Vagina (tissue), 2 donors: ENCODE measurements at regions not wholly inside any gene's neighbourhood (a gene's known extent, or its start where the extent isn't known, plus 50 kb on each side); places are given as distances from the start of the nearest gene placed in this dataset.
A peak's percentile ranks its signal among the peaks of the same experiment; 100 is the strongest.

Experiments used
- DNase-seq, 2 donors: peaks; one replicate each; pipeline ENCODE4 v3.0.0-alpha.2; 2017; ENCODE audit errors: extremely low spot score in 2 of 2
- H3K27ac ChIP-seq: fragments of 200-600 bp; sonication (generic); one replicate; pipeline ENCODE4 v1.5.1; 2019
- H3K27me3 ChIP-seq: fragments of 200-600 bp; sonication (generic); one replicate; pipeline ENCODE4 v1.5.1; 2019
- H3K36me3 ChIP-seq, 2 donors: fragments of 200-600 bp; sonication (generic); one replicate each; pipeline ENCODE4 v1.5.1; 2017 to 2019
- H3K4me1 ChIP-seq: fragments of 200-600 bp; sonication (generic); one replicate; pipeline ENCODE4 v1.5.1; 2019
- H3K4me3 ChIP-seq, 2 donors: fragments of 200-600 bp; sonication (generic); 1 replicate in 1 of 2; 2 replicates in 1 of 2; pipeline ENCODE4 v1.5.1; 2016 to 2019
- H3K9me3 ChIP-seq: fragments of 200-600 bp; sonication (generic); one replicate; pipeline ENCODE4 v1.5.1; 2019
- CTCF ChIP-seq, 3 experiments: fragments of 450-650 bp in 2 of 3; fragments of 200-600 bp in 1 of 3; sonication (generic) in 1 of 3; IDR thresholded peaks; one replicate each; pipeline ENCODE4 v1.5.1; 2017 to 2019; ENCODE audit warnings: antibody characterized with exemption in 3 of 3, mild to moderate bottlenecking in 2 of 3, moderate library complexity in 2 of 3
- POLR2A ChIP-seq, 2 donors: fragments of 450-650 bp; IDR thresholded peaks; one replicate each; pipeline ENCODE4 v1.6.1; 2017; ENCODE audit warnings: antibody characterized with exemption in 2 of 2, mild to moderate bottlenecking in 2 of 2, moderate library complexity in 2 of 2
- POLR2AphosphoS5 ChIP-seq, 2 donors: sonication (generic); formaldehyde crosslinking; IDR thresholded peaks; one replicate each; pipeline ENCODE4 v1.9.0; 2017; ENCODE audit warnings: antibody characterized with exemption in 2 of 2, mild to moderate bottlenecking in 2 of 2, low read depth in 1 of 2; ENCODE audit not compliant: insufficient read depth in 1 of 2
- intact Hi-C: fragments of 100-400 bp; cut with DNase I; formaldehyde crosslinking; loops from one replicate; pipeline ENCODE4 v1.15.1; 2023

GRCh38 chr7:42858570-42858969 lies 53.3 kb downstream of the C7orf25 start:
- H3K4me1 ChIP-seq, result no peaks in the 10 kb centered on the region

GRCh38 chr7:42856605-42856987 lies 55.3 kb downstream of the C7orf25 start:
- no peaks in the 10 kb centered on the region for H3K27me3 ChIP-seq
- intact Hi-C loops, result no loop called here

More at GRCh38 chr7:42858570-42858969, 53.3 kb downstream of the C7orf25 start:
- Histone ChIP-seq H3K27me3 (no peaks in the 10 kb centered on the region), H3K9me3 (no peaks in the 10 kb centered on the region), H3K27ac (no peak overlapping the region), H3K36me3 (no peaks in the 10 kb centered on the region), H3K4me3 (no peak overlapping the region)
- no peak for DNase-seq
- TF ChIP-seq CTCF (IDR thresholded peaks at IDR 0.05) (no peak), POLR2A (IDR thresholded peaks at IDR 0.05) (no peak), POLR2AphosphoS5 (IDR thresholded peaks at IDR 0.05; ENCODE audit: insufficient read depth in 1 of 2, low read depth in 1 of 2) (no peak)
- intact Hi-C loops, result no loop called here

GRCh38 chr7:42854571-42855118 lies 57.2 kb downstream of the C7orf25 start:
- TF ChIP-seq POLR2AphosphoS5 (IDR thresholded peaks at IDR 0.05; ENCODE audit: insufficient read depth in 1 of 2, low read depth in 1 of 2) (no peak), POLR2A (IDR thresholded peaks at IDR 0.05) (no peak), CTCF (IDR thresholded peaks at IDR 0.05) (no peak)
- DNase-seq, result no peak
- H3K9me3 ChIP-seq, result no peaks in the 10 kb centered on the region
- H3K4me3 ChIP-seq, result no peak overlapping the region
- intact Hi-C loops, result no loop called here
- no peaks in the 10 kb centered on the region for H3K27me3 ChIP-seq
- H3K36me3 ChIP-seq, result no peaks in the 10 kb centered on the region
- no peak overlapping the region for H3K27ac ChIP-seq
- peaks cover 6% of the 10 kb centered on the region for H3K4me1 ChIP-seq

More at GRCh38 chr7:42856605-42856987, 55.3 kb downstream of the C7orf25 start:
- Histone ChIP-seq H3K4me1 (peaks cover 6% of the 10 kb centered on the region), H3K27ac (peak overlapping the region; percentile 50), H3K36me3 (no peaks in the 10 kb centered on the region), H3K9me3 (no peaks in the 10 kb centered on the region), H3K4me3 (peak overlapping the region; percentile 39 to 40)
- no peak for DNase-seq
- TF ChIP-seq POLR2AphosphoS5 (IDR thresholded peaks at IDR 0.05; ENCODE audit: insufficient read depth in 1 of 2, low read depth in 1 of 2) (no peak), POLR2A (IDR thresholded peaks at IDR 0.05) (no peak)

DNA sequence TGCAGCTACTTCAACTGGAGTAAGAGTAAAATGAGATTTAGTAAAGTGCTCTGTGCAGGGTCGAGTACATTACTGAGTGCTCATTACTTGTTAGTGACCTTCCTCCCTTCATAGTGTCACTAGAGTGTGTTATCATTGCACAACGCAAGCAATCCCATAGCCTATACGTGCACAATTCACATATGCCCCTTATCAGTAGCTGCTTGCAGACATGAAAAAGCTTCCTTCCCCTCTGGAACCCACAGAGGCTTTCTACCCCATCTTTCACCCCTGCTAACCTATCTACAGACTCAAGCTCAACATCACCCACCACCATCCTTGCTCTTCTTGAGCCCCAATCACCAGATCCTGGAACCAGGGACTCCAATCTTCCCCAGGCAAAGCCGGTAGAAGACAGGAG lies 59.3 kb downstream of the C7orf25 start:
- Histone ChIP-seq H3K9me3 (no peaks in the 10 kb centered on the region), H3K4me3 (no peak overlapping the region), H3K4me1 (peaks cover 6% of the 10 kb centered on the region), H3K27ac (no peak overlapping the region), H3K27me3 (no peaks in the 10 kb centered on the region), H3K36me3 (no peaks in the 10 kb centered on the region)
- TF ChIP-seq POLR2A (IDR thresholded peaks at IDR 0.05) (no peak), POLR2AphosphoS5 (IDR thresholded peaks at IDR 0.05; ENCODE audit: insufficient read depth in 1 of 2, low read depth in 1 of 2) (no peak), CTCF (IDR thresholded peaks at IDR 0.05) (no peak)
- no peak for DNase-seq
- intact Hi-C loops, result no loop called here

DNA sequence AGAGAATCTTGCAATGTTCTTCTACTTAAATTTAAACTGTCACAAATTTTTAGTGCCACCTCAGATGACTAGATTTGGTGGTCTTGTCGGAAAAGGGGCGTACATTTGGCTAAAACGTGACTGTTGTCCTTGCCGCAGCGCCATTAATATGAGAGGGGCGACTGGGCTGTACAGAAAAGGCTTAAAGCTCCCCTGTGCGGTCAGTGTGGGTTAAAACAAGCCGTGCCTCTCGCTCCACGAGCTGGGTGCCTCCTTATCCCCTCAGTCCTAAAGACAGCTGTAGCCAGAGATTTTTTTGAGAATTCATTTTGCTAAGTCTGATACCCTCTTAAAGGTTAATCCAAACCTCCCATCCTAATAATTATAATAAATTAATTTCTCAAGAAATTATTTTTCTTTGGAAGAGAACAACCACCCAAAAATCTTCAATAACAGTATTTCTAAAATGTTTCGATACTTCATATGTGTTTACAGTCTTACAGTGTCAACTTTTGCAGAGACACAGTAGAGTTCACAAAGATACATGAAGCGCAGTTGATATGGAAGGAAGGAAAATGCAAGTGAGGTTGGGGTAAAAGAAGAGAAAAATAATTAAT lies 68.6 kb downstream of the C7orf25 start:
- no peak for DNase-seq
- no peaks in the 10 kb centered on the region for H3K4me1 ChIP-seq
- no peaks in the 10 kb centered on the region for H3K9me3 ChIP-seq
- no peaks in the 10 kb centered on the region for H3K27me3 ChIP-seq
- H3K36me3 ChIP-seq, result no peaks in the 10 kb centered on the region
- no peak overlapping the region for H3K27ac ChIP-seq
- intact Hi-C loops, result loop anchor here (10.0 kb wide), 1 partner anchor 869 kb away; no protein-coding TSS in a partner anchor
- TF ChIP-seq POLR2A (IDR thresholded peaks at IDR 0.05) (no peak), CTCF (IDR thresholded peaks at IDR 0.05) (peak in 2 of 3 experiments; percentile 47 to 49)
- H3K4me3 ChIP-seq, result peak overlapping the region in 1 of 2 donors; percentile 11
